GM19238 (cell line): ENCODE measurements at regions not wholly inside any gene's neighbourhood (a gene's known extent, or its start where the extent isn't known, plus 50 kb on each side); places are given as distances from the start of the nearest gene placed in this dataset.

Source experiments
- DNase-seq: peaks from one replicate; pipeline ENCODE4 v3.0.0; 2011; ENCODE audit warnings: low spot score; ENCODE audit not compliant: insufficient read length

GRCh38 chr11:79940974-79941735, 500.3 kb upstream of the TENM4 start:
- DNase-seq = no peak

DNA sequence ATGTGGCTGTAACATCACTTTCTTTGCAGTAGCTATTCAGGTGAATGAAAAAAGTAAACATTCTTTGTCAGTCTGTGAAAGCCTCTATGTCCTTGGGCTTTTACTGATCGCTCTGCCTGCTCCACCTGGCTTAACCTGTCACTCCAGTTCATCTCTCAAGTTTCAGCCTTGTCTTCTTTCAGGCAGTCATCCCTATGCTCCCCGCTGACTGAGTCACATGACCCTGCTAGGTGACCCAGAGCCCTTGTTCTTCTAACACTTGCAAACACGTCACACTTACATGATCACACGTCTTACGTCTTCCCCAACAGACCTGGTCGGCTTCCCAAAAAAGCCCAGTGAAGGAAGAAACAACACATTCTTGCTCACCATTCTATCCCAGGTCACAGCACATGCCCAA, 499.3 kb upstream of the TENM4 start:
- DNase-seq = no peak

DNA sequence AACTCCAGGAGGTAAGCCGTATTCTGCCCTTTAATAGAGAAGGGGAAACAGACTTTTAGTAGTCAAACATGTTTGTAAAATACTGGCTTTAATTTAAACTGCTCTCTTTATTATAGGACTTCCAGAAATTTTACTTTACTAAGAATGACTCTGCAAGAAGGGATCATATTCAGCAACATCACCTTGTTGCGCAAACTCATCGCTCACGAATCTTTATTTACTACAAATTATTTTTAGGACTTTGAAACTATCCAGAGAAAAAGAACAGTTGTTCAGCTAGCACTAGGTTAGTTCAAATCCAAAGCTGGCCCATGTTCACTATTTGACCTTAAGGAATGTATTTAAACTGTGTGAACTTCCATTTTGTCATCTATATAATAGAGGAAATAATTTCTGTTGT, 498.3 kb upstream of the TENM4 start:
- no peak for DNase-seq

GRCh38 chr11:79937676-79938334, 497.0 kb upstream of the TENM4 start:
- no peak for DNase-seq

- no peak for DNase-seq
These were observed 491.8 kb upstream of the TENM4 start for GRCh38 chr11:79932612-79933011.

GRCh38 chr11:79931692-79932091, 490.9 kb upstream of the TENM4 start:
- no peak for DNase-seq

DNA sequence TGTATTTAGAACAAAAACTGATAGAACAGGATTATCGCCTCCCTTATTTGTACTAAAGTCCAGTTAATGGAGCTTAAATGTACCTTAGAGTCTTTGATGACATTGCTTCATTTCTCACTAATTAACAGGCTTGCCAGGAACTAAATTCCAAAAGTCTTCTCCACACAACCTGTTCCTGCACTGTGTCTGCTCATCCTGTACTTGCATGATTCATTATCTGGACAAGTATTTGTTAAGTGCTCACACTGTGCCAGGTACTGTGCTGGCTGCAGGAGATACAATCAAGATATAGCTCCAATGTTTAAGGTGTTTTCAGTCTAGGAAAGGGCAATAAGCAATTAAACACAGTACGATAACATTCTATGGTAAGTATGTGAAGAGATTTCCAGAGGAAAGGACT, 485.9 kb upstream of the TENM4 start:
- no peak for DNase-seq

GRCh38 chr11:79925570-79925969, 484.7 kb upstream of the TENM4 start:
- DNase-seq = no peak

GRCh38 chr11:79922641-79923040, 481.8 kb upstream of the TENM4 start:
- DNase-seq = no peak

DNA sequence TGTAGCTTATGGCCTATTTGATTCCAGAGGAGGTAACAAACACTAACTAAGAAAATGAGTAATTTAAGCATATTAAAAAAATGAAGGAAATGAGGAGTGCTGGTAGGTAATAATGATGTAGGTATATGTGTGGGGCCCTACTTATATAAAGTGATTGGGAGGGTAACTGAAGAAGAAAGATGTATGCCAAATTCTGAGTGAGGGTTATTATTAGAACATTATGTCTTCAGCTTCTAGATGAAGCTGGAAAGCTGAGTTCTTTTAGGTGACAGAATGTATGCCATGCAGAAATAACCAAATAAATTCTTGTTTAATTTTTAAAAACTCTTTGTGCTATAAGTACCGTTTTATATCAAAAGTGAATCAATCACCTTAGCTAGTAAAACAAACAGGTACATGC, 479.6 kb upstream of the TENM4 start:
- DNase-seq = no peak

DNA sequence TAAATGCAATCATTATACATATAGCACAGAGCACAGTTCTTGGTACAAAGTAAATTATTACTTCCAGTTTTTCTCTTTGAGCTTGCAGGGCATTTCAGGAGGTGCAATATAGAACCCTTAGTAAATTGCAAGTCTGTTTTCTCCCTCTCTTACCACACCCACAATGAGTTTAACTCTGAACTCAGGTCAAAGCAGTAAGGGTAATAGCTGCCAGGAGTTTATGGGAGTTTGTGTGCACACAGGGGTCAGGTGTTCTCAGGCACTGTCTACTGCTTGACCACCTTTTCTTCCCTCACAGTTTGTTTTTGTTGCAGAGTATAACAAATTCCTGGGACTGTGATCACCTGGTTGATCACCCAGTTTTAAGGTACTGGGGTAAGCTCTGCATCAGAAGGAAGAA, 478.5 kb upstream of the TENM4 start:
- no peak for DNase-seq

- no peak for DNase-seq
These were observed 478.0 kb upstream of the TENM4 start for GRCh38 chr11:79918846-79919245.

DNA sequence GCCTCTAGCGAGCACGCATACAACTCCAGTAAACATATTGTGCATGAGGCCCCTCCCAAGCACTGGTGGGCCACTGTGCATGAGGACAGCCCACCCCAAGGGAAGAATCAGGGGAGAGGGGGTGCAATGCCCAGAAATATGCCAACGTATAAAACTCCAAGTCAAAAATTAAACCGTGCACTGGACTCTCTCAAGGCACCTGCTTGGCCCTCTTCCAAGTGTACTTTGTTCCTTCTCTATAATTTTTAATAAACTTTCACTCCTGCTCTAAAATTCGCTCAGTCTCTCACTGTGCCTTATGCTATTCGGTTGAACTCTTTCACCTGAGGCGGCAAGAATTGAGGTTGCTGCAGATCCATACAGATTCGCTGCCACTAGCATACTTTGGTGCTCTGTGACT, 465.3 kb upstream of the TENM4 start:
- no peak for DNase-seq

DNA sequence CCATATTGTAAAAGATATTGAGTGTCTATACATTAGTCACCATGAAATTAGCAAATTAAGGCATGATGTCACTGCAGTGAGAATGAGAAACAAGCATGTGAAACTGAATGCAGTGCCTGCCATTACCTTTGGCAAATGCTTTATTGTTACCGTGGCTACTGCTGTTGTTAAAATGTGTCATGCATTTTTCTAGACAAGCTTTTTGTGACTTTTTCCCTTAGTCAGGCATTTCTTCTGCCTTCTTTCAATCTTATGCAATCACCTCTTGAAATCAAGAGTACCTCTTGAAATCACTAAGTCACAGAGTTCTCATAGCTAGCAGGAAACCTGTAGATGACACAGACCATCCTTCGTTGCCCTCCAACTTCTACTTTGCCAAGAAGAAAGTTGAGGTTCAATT, 461.7 kb upstream of the TENM4 start:
- no peak for DNase-seq

DNA sequence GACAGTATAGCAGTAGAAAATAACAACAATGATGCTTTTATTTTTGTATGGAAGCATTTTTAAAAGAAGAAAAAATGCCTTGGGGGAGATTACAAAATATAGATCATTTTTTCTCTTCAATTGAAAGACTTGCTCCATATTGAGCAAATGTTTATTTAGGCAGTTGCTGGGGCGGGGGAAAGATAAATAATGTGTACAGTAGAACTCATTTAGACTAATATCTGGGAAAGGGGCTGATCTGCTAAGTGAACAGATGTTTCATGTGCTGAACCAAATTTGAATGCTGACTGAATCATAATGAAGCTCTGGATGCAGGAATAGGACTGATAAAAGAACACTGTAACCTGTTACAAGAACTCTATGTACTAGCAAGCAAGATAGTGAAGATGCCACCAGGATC, 457.1 kb upstream of the TENM4 start:
- no peak for DNase-seq

- no peak for DNase-seq
These were observed 455.4 kb upstream of the TENM4 start for GRCh38 chr11:79896258-79896657.

- no peak for DNase-seq
These were observed 453.3 kb upstream of the TENM4 start for GRCh38 chr11:79894111-79894510.

- no peak for DNase-seq
These were observed 449.4 kb upstream of the TENM4 start for GRCh38 chr11:79890272-79890671.

DNA sequence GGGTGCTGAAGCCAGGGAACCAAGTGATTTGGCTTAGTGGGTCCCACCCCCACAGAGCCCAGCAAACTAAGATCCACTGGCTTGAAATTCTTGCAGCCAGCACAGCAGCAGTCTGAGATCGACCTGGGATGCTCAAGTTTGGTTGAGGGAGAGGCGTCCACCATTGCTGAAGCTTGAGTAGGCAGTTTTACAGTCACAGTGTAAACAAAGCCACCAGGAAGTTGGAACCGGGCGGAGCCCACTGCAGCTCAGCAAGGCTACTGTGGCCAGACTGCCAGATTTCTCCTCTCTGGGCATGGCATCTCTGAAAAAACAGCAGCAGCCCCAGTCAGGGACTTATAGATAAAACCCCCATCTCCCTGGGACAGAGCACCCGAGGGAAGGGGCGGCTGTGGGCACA, 424.1 kb upstream of the TENM4 start:
- DNase-seq = no peak

GRCh38 chr11:79860336-79860735, 419.5 kb upstream of the TENM4 start:
- DNase-seq = no peak

DNA sequence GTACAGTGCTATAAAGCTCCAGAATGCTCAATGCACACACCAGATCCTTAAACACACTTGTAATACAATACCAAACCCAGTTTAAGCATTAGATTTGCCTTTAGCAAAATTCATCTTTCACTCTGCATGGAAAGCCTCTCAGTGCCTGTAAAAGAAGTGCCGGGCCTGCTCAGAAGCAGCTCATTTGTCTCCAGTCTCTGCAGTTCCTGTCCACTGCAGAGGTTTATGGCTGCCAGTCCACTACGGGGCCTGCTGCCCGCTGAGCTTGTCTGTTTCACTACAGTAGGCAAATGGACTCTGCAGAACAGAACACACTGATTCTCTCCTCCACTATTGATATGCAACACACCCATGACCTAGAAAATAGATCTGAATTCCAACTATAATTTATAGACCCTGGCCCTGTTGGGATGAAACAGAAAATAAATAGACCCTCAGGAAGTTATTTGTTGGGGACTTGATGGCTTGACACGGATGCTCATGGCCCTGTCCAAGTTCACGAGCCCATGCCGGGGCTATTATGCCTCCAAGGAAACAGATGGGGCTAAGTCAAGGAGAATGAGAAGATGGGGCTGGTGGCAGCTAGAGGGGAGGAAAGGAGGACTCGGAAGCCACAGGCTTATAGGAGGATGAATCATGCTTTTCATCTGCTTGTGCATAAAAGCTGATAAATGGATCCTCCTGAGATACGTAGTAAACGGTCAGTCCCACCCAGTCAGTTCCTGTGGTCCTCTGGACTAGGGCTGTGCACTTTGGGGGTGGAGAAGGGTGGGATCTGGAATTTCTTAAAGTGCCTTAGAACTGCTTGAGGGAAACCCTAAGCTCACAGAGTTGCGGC, 416.8 kb upstream of the TENM4 start:
- DNase-seq = no peak

DNA sequence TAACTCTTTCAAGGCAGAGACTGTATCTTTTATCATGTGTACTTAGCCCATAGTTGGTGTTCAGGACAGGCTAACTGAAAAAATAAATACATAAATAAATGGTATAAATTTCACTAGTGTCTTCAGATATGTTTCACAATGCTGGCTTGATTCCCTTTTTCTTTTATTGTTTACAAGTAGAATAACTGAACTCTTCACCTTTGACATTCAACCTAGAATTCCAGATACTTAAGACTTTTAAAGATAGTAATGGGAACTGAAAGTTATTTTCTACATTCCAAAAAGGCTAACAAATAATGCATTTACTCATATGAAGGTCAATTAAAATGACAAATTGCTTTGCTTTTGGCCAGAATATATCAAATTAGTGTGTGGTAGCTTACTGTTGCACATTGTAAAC, 411.3 kb upstream of the TENM4 start:
- DNase-seq = no peak
